Astrocyte of the spinal cord (primary cell): ENCODE measurements at regions not wholly inside any gene's neighbourhood (a gene's known extent, or its start where the extent isn't known, plus 50 kb on each side); places are given as distances from the start of the nearest gene placed in this dataset.
"Not testable (repeated sequence)": the region's sequence is repeated elsewhere in the genome, so short reads cannot be mapped to it uniquely, and the experiment has no call there.

Experiments used
- DNase-seq: peaks from one replicate; pipeline ENCODE4 v3.0.0; 2011; ENCODE audit warnings: low read depth, low spot score
- H3K4me3 ChIP-seq: 2 replicates; pipeline ENCODE4 v1.5.1; 2011; ENCODE audit warnings: low read depth, mild to moderate bottlenecking, low read length, moderate library complexity
- CTCF ChIP-seq: IDR thresholded peaks from 2 replicates; pipeline ENCODE4 v1.5.1; 2012; ENCODE audit warnings: low read depth, mild to moderate bottlenecking, low read length, inconsistent platforms
- in situ Hi-C: cut with HindIII; loops from 2 replicates; pipeline ENCODE4 v1.10.0; 2017; ENCODE audit warnings: low sequenced_read_pairs

DNA sequence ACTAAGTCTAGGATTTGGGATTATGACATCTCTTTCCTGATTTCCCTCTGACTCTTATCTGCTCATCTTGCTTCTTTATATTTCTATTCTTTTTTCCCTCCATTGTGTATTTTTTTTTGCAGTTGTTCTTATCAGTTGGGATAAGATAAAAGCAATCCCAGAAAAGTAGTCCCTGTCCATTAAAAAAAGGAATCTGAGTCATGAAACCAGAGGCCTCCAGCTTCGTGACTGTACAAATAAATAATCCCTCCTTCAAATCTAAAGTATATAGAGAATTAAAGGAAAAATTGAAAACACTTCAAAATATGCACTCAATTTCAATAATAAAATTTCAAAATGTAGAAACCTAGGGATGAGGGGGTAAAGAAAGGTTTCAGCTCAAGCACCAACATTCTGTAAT, 317.8 kb upstream of the NT5E start:
- DNase-seq, result no peak
- in situ Hi-C loops, result no loop called here
- no peak for TF ChIP-seq CTCF
- no peak overlapping the region for H3K4me3 ChIP-seq

- DNase-seq, result peak; percentile 41
- TF ChIP-seq CTCF, result no peak
- H3K4me3 ChIP-seq, result no peak overlapping the region
- in situ Hi-C loops, result no loop called here
These were observed 319.1 kb upstream of the NT5E start for GRCh38 chr6:85130743-85131142.

- no peak for TF ChIP-seq CTCF
- no peak overlapping the region for H3K4me3 ChIP-seq
- in situ Hi-C loops, result no loop called here
- no peak for DNase-seq
These were observed 320.0 kb upstream of the NT5E start for GRCh38 chr6:85129881-85130280.

DNA sequence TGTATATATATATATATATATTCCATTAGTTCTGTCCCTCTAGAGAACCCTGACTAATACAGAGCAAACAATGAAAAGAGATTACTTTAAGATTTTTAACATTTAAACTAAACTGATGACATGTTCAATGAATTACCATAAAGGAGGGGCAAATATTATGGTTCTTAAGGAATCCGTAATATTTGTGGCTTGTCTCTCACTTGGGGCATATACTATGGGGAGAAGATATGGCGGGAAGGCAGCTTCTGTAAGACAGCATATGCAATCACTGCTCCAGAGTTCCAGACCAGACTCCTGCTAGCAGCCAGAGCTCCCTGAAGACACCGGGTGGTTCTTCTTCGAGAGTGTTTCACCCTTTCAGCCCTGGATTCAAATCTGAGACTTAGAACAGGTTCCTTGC, 321.1 kb upstream of the NT5E start:
- no peak for TF ChIP-seq CTCF
- no peak for DNase-seq
- H3K4me3 ChIP-seq, result no peak overlapping the region
- in situ Hi-C loops, result no loop called here

- DNase-seq, H3K4me3 ChIP-seq, in situ Hi-C loops: not testable (repeated sequence)
These were observed 321.6 kb upstream of the NT5E start for GRCh38 chr6:85128256-85128655.

DNA sequence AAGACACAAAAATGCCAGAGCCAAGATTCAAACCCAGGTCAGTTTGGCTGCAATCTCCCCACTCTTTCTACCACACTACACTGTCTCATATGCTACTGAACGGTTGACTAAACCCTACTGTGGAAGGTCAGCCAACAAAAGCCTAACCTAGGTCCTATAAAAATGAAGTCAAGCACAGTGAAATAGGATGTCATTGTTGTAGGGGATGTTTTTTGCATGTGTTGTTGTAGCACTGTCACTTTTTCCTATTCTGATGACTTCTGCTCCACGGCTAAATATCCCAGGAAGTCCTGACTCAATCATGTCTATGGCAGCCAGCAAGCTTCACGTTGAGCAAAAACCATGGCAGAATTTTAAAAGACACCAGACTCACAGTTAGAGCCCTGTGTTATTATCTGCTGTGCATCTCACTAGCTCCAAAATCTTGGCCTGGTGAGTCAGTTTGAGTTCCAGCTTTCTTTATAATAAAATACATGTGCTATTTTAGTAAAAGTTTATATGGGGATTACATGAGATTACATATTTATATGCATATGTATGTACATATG, 322.1 kb upstream of the NT5E start:
- no peak overlapping the region for H3K4me3 ChIP-seq
- DNase-seq, result no peak
- TF ChIP-seq CTCF, result no peak
- in situ Hi-C loops, result no loop called here

- in situ Hi-C loops, result no loop called here
- TF ChIP-seq CTCF, result no peak
- no peak overlapping the region for H3K4me3 ChIP-seq
- no peak for DNase-seq
These were observed 322.8 kb upstream of the NT5E start for GRCh38 chr6:85127168-85127498.
